ENCODE measurements at regions not wholly inside any gene's neighbourhood (a gene's known extent, or its start where the extent isn't known, plus 50 kb on each side); places are given as distances from the start of the nearest gene placed in this dataset.

DNA sequence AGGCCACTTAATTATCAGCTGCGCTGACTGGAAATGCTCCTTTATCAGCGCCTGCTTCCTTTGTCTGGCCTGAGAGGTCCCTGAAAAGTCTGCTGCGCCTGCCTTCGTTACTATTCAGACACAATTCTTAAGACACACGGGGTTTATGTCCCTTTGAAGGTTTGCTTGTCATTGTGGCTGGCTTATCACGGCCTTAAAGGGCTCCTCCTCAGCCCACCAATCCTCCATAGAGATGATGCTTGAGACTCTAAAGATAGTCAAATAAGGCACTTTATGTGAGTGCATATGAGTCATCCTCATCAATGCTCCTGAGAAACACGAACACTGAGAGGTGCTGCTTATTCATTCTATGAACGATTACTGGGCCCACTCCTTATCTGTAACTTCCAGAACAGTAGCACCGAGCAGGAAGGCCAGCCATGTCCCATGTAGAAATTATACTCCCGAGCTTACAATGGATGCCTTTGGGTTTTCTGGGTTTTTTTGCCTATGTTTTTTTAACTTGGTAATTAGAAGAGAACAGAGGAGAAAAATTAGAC is 1268.2 kb upstream of the TMEM132C start:
- TF ChIP-seq EZH2 (IDR thresholded peaks at IDR 0.05; ENCODE audit: borderline replicate concordance, control insufficient read depth, low read depth, low read length) (no peak), POLR2A (IDR thresholded peaks at IDR 0.05; ENCODE audit: low read depth, low read length) (no peak), MXI1 (IDR thresholded peaks at IDR 0.05; ENCODE audit: low read depth, low read length) (no peak), EP300 (IDR thresholded peaks at IDR 0.05; ENCODE audit: borderline replicate concordance in 1 of 2, control insufficient read depth in 1 of 2, low read depth in 2 of 2, low read length in 2 of 2) (no peak), ESRRA (IDR thresholded peaks at IDR 0.05; ENCODE audit: low read length) (no peak), BACH1 (IDR thresholded peaks at IDR 0.05; ENCODE audit: borderline replicate concordance) (no peak)
- TF ChIP-seq, protein P1, sequence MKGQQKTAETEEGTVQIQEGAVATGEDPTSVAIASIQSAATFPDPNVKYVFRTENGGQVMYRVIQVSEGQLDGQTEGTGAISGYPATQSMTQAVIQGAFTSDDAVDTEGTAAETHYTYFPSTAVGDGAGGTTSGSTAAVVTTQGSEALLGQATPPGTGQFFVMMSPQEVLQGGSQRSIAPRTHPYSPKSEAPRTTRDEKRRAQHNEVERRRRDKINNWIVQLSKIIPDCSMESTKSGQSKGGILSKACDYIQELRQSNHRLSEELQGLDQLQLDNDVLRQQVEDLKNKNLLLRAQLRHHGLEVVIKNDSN (IDR thresholded peaks at IDR 0.05; ENCODE audit: borderline replicate concordance, extremely low read length, insufficient read depth, low read depth, low read length): no peak
- TF ChIP-seq, protein P2, sequence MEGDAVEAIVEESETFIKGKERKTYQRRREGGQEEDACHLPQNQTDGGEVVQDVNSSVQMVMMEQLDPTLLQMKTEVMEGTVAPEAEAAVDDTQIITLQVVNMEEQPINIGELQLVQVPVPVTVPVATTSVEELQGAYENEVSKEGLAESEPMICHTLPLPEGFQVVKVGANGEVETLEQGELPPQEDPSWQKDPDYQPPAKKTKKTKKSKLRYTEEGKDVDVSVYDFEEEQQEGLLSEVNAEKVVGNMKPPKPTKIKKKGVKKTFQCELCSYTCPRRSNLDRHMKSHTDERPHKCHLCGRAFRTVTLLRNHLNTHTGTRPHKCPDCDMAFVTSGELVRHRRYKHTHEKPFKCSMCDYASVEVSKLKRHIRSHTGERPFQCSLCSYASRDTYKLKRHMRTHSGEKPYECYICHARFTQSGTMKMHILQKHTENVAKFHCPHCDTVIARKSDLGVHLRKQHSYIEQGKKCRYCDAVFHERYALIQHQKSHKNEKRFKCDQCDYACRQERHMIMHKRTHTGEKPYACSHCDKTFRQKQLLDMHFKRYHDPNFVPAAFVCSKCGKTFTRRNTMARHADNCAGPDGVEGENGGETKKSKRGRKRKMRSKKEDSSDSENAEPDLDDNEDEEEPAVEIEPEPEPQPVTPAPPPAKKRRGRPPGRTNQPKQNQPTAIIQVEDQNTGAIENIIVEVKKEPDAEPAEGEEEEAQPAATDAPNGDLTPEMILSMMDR (IDR thresholded peaks at IDR 0.05 in 2 of 3, conservative IDR thresholded peaks at IDR 0.05 in 1 of 3; ENCODE audit: control insufficient read depth in 2 of 3, extremely low read depth in 1 of 3, insufficient read depth in 1 of 3, low read depth in 3 of 3, low read length in 3 of 3): no peak
- TF ChIP-seq, protein P3, sequence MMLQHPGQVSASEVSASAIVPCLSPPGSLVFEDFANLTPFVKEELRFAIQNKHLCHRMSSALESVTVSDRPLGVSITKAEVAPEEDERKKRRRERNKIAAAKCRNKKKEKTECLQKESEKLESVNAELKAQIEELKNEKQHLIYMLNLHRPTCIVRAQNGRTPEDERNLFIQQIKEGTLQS (IDR thresholded peaks at IDR 0.05; ENCODE audit: borderline replicate concordance, extremely low read depth, low read depth, low read length): no peak
